SK-N-SH (cell line): ENCODE measurements at regions not wholly inside any gene's neighbourhood (a gene's known extent, or its start where the extent isn't known, plus 50 kb on each side); places are given as distances from the start of the nearest gene placed in this dataset.

ENCODE experiments used
- CTCF ChIA-PET: fragments of 300-600, 350-600 bp; formaldehyde crosslinking; extraction: SDS; loops from one replicate; lab custom pipeline; 2021; lab: Yijun Ruan, JAX
- POLR2A ChIA-PET: fragments of 350-600 bp; sonication (Branson Sonifier 250); formaldehyde crosslinking; extraction: SDS; loops from one replicate; lab custom pipeline; 2020; ENCODE audit warnings: antibody characterized with exemption, inconsistent platforms; lab: Yijun Ruan, JAX
- DNase-seq: peaks from one replicate; pipeline ENCODE4 v3.0.0; 2012
- H2AFZ ChIP-seq: fragments of 200-600 bp; sonication (generic); 2 replicates; pipeline ENCODE4 v1.8.1; 2016; ENCODE audit warnings: antibody characterized with exemption, mild to moderate bottlenecking, low read depth
- H3F3A ChIP-seq: fragments of 200-600 bp; sonication (generic); replicated peaks from 2 replicates; pipeline ENCODE3; 2016; ENCODE audit warnings: antibody characterized with exemption, mild to moderate bottlenecking; ENCODE audit not compliant: insufficient read depth
- H3K27ac ChIP-seq, 2 experiments: fragments of 200-500 bp in 1 of 2; fragments of 200-600 bp in 1 of 2; sonication (Bioruptor generic) in 1 of 2; sonication (generic), shearing (Covaris generic) in 1 of 2; 2 replicates each; pipeline versions ENCODE4 v1.5.1 to v1.6.1; 2014 to 2016; ENCODE audit warnings: low read depth in 2 of 2, inconsistent platforms in 1 of 2, low read length in 1 of 2, mild to moderate bottlenecking in 1 of 2, mixed read lengths in 1 of 2
- H3K27me3 ChIP-seq: fragments of 200-600 bp; sonication (generic), shearing (Covaris generic); 2 replicates; pipeline ENCODE4 v1.6.1; 2016; ENCODE audit warnings: mixed run types; ENCODE audit not compliant: insufficient read depth
- H3K36me3 ChIP-seq, 2 experiments: fragments of 200-500 bp in 1 of 2; fragments of 200-600 bp in 1 of 2; sonication (Bioruptor generic) in 1 of 2; sonication (generic) in 1 of 2; replicated peaks in 1 of 2; 2 replicates each; pipeline versions ENCODE3 to v1.5.1; 2014 to 2016; ENCODE audit warnings: low read length in 1 of 2, mild to moderate bottlenecking in 1 of 2; ENCODE audit not compliant: insufficient read depth in 2 of 2, control insufficient read depth in 1 of 2
- H3K4me1 ChIP-seq, 2 experiments: fragments of 200-500 bp in 1 of 2; fragments of 200-600 bp in 1 of 2; sonication (Bioruptor generic) in 1 of 2; sonication (generic), shearing (Covaris generic) in 1 of 2; 2 replicates each; pipeline versions ENCODE4 v1.5.1 to v1.6.1; 2014 to 2016; ENCODE audit warnings: low read depth in 1 of 2, low read length in 1 of 2, mixed run types in 1 of 2; ENCODE audit not compliant: insufficient read depth in 2 of 2, control insufficient read depth in 1 of 2
- H3K4me2 ChIP-seq: fragments of 200-600 bp; sonication (generic), shearing (Covaris generic); 2 replicates; pipeline ENCODE4 v1.6.1; 2017; ENCODE audit warnings: mixed run types
- H3K4me3 ChIP-seq, 2 experiments: fragments of 200-500 bp in 1 of 2; fragments of 200-600 bp in 1 of 2; sonication (Bioruptor generic) in 1 of 2; sonication (generic), shearing (Covaris generic) in 1 of 2; 2 replicates each; pipeline versions ENCODE4 v1.5.1 to v1.8.1; 2014 to 2016; ENCODE audit warnings: low read depth in 2 of 2, inconsistent platforms in 1 of 2, low read length in 1 of 2, mild to moderate bottlenecking in 1 of 2, mixed read lengths in 1 of 2, moderate library complexity in 1 of 2
- H3K79me2 ChIP-seq: fragments of 200-600 bp; sonication (generic); 2 replicates; pipeline ENCODE4 v1.8.1; 2017; ENCODE audit warnings: mild to moderate bottlenecking; ENCODE audit not compliant: insufficient read depth
- H3K9ac ChIP-seq: fragments of 200-600 bp; sonication (generic); 2 replicates; pipeline ENCODE4 v1.6.1; 2017; ENCODE audit warnings: mixed run types
- H3K9me2 ChIP-seq: fragments of 200-600 bp; sonication (generic); 2 replicates; pipeline ENCODE4 v1.6.1; 2017; ENCODE audit warnings: mixed run types
- H3K9me3 ChIP-seq: fragments of 200-600 bp; sonication (generic); 2 replicates; pipeline ENCODE4 v1.6.1; 2017; ENCODE audit warnings: mixed run types, mild to moderate bottlenecking, moderate library complexity
- H4K20me1 ChIP-seq: fragments of 200-600 bp; sonication (generic); 2 replicates; pipeline ENCODE4 v1.6.1; 2017; ENCODE audit warnings: mild to moderate bottlenecking, mixed run types; ENCODE audit not compliant: insufficient read depth
- CHD2 ChIP-seq: fragments of 150-350 bp; IDR thresholded peaks from 2 replicates; pipeline ENCODE4 v1.6.1; 2018; ENCODE audit warnings: low read length; ENCODE audit not compliant: partially characterized antibody
- CTCF ChIP-seq: fragments of 200-600 bp; sonication (generic); IDR thresholded peaks from 2 replicates; pipeline ENCODE4 v1.6.1; 2017; ENCODE audit warnings: antibody characterized with exemption, mild to moderate bottlenecking, moderate library complexity
- ELF1 ChIP-seq: IDR thresholded peaks from 2 replicates; pipeline ENCODE4 v1.4.0; 2012
- EZH2phosphoT487 ChIP-seq: fragments of 200-600 bp; sonication (generic); IDR thresholded peaks from 2 replicates; pipeline ENCODE4 v1.6.1; 2017; ENCODE audit warnings: low read depth, mixed run types, mild to moderate bottlenecking, antibody characterized with exemption, moderate library complexity, borderline replicate concordance
- FOSL2 ChIP-seq: IDR thresholded peaks from 2 replicates; pipeline ENCODE4 v1.4.0; 2012; ENCODE audit warnings: low read depth, mild to moderate bottlenecking, moderate library complexity, borderline replicate concordance
- FOXM1 ChIP-seq: IDR thresholded peaks from 2 replicates; pipeline ENCODE4 v1.4.0; 2012; ENCODE audit warnings: low read depth, mild to moderate bottlenecking
- GABPA ChIP-seq: IDR thresholded peaks from 2 replicates; pipeline ENCODE4 v1.4.0; 2012; ENCODE audit warnings: low read depth, mild to moderate bottlenecking
- IRF3 ChIP-seq: fragments of 150-350 bp; IDR thresholded peaks from 2 replicates; pipeline ENCODE4 v1.6.1; 2016; ENCODE audit warnings: mild to moderate bottlenecking, low read depth, low read length
- NFIC ChIP-seq: IDR thresholded peaks from 2 replicates; pipeline ENCODE4 v1.4.0; 2012; ENCODE audit warnings: borderline replicate concordance
- PBX3 ChIP-seq: IDR thresholded peaks from 2 replicates; pipeline ENCODE4; 2012
- RCOR1 ChIP-seq: fragments of 150-350 bp; IDR thresholded peaks from 2 replicates; pipeline ENCODE4 v1.6.1; 2017; ENCODE audit warnings: antibody characterized with exemption, low read length
- REST ChIP-seq: IDR thresholded peaks from 2 replicates; pipeline ENCODE4 v1.6.1; 2012; ENCODE audit warnings: mild to moderate bottlenecking, low read depth, low read length, moderate library complexity
- RXRA ChIP-seq: IDR thresholded peaks from 2 replicates; pipeline ENCODE4 v1.4.0; 2012; ENCODE audit warnings: low read depth, mild to moderate bottlenecking, borderline replicate concordance
- SIN3A ChIP-seq: IDR thresholded peaks from 2 replicates; pipeline ENCODE4 v1.6.1; 2012; ENCODE audit warnings: low read depth, mild to moderate bottlenecking, low read length, moderate library complexity, borderline replicate concordance
- SMC3 ChIP-seq: IDR thresholded peaks from 2 replicates; pipeline ENCODE4 v1.6.1; 2012; ENCODE audit warnings: low read depth, low read length, improper control_type of control experiment
- TAF1 ChIP-seq: IDR thresholded peaks from 2 replicates; pipeline ENCODE4 v1.6.1; 2012; ENCODE audit warnings: low read depth, mild to moderate bottlenecking, low read length, moderate library complexity, borderline replicate concordance
- TCF12 ChIP-seq: IDR thresholded peaks from 2 replicates; pipeline ENCODE4 v1.4.0; 2012
- USF1 ChIP-seq: IDR thresholded peaks from 2 replicates; pipeline ENCODE4 v1.4.0; 2012; ENCODE audit warnings: low read depth, borderline replicate concordance
- WGBS: methylation state at CpG from one replicate; pipeline ENCODE4 v1.1.6; 2017; ENCODE audit warnings: low lambda C conversion rate; 5-methylcytosine and 5-hydroxymethylcytosine counted together

- no peaks in the 10 kb centered on the region for H3F3A ChIP-seq
- H3K4me2 ChIP-seq: no peak overlapping the region
- peaks cover 9% of the 10 kb centered on the region; the same call in 1 of the 2 replicates for H3K9me3 ChIP-seq
- WGBS: 46% methylated on average over 8 of the region's 8 CpGs
- TF ChIP-seq TAF1 (no peak), ELF1 (no peak), RCOR1 (no peak), REST (no peak), SMC3 (no peak), FOXM1 (no peak), CHD2 (no peak), SIN3A (no peak), PBX3 (no peak), FOSL2 (no peak), EZH2phosphoT487 (no peak)
- no peaks in the 10 kb centered on the region for H4K20me1 ChIP-seq
- no peak overlapping the region for H3K27ac ChIP-seq
- CTCF ChIA-PET: no interaction called here
- POLR2A ChIA-PET: no interaction called here
- no peak overlapping the region for H3K9ac ChIP-seq
- H2AFZ ChIP-seq: no peak overlapping the region
- H3K4me1 ChIP-seq: no peaks in the 10 kb centered on the region
- no peaks in the 10 kb centered on the region for H3K79me2 ChIP-seq
- H3K4me3 ChIP-seq: no peak overlapping the region
- no peaks in the 10 kb centered on the region for H3K36me3 ChIP-seq
- no peaks in the 10 kb centered on the region for H3K9me2 ChIP-seq
- DNase-seq: no peak
- no peaks in the 10 kb centered on the region for H3K27me3 ChIP-seq
Measured at GRCh38 chr7:67878808-67879207, 882.2 kb downstream of the TYW1 start.

GRCh38 chr7:67882843-67883242 is 886.2 kb downstream of the TYW1 start:
- POLR2A ChIA-PET: no interaction called here

More at GRCh38 chr7:67882843-67883242, 886.2 kb downstream of the TYW1 start:
- H3K9me2 ChIP-seq: no peaks in the 10 kb centered on the region
- no peaks in the 10 kb centered on the region for H3K27me3 ChIP-seq
- TF ChIP-seq RCOR1 (no peak), RXRA (no peak), TAF1 (no peak), GABPA (no peak), USF1 (no peak), PBX3 (no peak), CTCF (no peak), TCF12 (no peak), NFIC (no peak), IRF3 (no peak)
- CTCF ChIA-PET: interaction anchor here (1.3 kb wide), 1 partner anchor 9 kb away, joined by 3 read pairs; no protein-coding TSS in a partner anchor
- no peaks in the 10 kb centered on the region for H3K36me3 ChIP-seq
- H3K4me1 ChIP-seq: no peaks in the 10 kb centered on the region
- no peaks in the 10 kb centered on the region for H3F3A ChIP-seq
- no peak overlapping the region for H3K9ac ChIP-seq
- H2AFZ ChIP-seq: no peak overlapping the region
- no peaks in the 10 kb centered on the region for H3K79me2 ChIP-seq
- 10% methylated on average over 1 of the region's 1 CpG for WGBS
- H3K4me3 ChIP-seq: no peak overlapping the region
- no peak overlapping the region for H3K4me2 ChIP-seq
- H4K20me1 ChIP-seq: no peaks in the 10 kb centered on the region
- H3K9me3 ChIP-seq: peaks cover 9% of the 10 kb centered on the region; the same call in 1 of the 2 replicates
- H3K27ac ChIP-seq: no peak overlapping the region
- no peak for DNase-seq
